ENCODE measurements at regions not wholly inside any gene's neighbourhood (a gene's known extent, or its start where the extent isn't known, plus 50 kb on each side); places are given as distances from the start of the nearest gene placed in this dataset.

- Histone ChIP-seq H3K9ac (replicated peaks; ENCODE audit: extremely low read depth, insufficient read depth, low read length) (no peak overlapping the region), H4K20me1 (replicated peaks; ENCODE audit: control insufficient read depth, extremely low read depth, insufficient read depth, low read length) (no peaks in the 10 kb centered on the region), H3K4me1 (ENCODE audit: control insufficient read depth, extremely low read depth, insufficient read depth, low read length) (peaks cover 13% of the 10 kb centered on the region), H3K4me3 (replicated peaks in 1 of 3; ENCODE audit: insufficient read depth in 1 of 3, low read depth in 1 of 3, low read length in 3 of 3) (no peak overlapping the region), H3K9me1 (replicated peaks; ENCODE audit: control insufficient read depth, extremely low read depth, insufficient read depth, low read length) (no peaks in the 10 kb centered on the region), H3K79me2 (ENCODE audit: control insufficient read depth, insufficient read depth, low read length) (no peaks in the 10 kb centered on the region), H3K4me2 (ENCODE audit: insufficient read depth, low read length) (no peak overlapping the region), H2AFZ (ENCODE audit: low read depth, low read length) (no peak overlapping the region), H3K9me3 (replicated peaks; ENCODE audit: control insufficient read depth, insufficient read depth, low read length) (no peaks in the 10 kb centered on the region), H3K27me3 (ENCODE audit: control insufficient read depth in 2 of 2, insufficient read depth in 2 of 2, low read length in 2 of 2) (no peaks in the 10 kb centered on the region), H3K27ac (ENCODE audit: insufficient read depth, low read depth, low read length) (no peak overlapping the region), H3K36me3 (ENCODE audit: control insufficient read depth in 2 of 2, extremely low read depth in 1 of 2, insufficient read depth in 2 of 2, low read length in 2 of 2) (no peaks in the 10 kb centered on the region)
- TF ChIP-seq GATA2 (IDR thresholded peaks at IDR 0.05; ENCODE audit: insufficient read depth, insufficient read length, low read depth, low read length) (no peak), FOS (IDR thresholded peaks at IDR 0.05; ENCODE audit: borderline replicate concordance, insufficient read depth, low read length) (no peak), EZH2 (IDR thresholded peaks at IDR 0.05; ENCODE audit: borderline replicate concordance, low read depth, low read length, severe bottlenecking) (no peak), CTCF (IDR thresholded peaks at IDR 0.05; ENCODE audit: extremely low read depth in 1 of 2, insufficient read depth in 1 of 2, low read depth in 1 of 2, low read length in 2 of 2) (no peak), MYC (IDR thresholded peaks at IDR 0.05; ENCODE audit: low read depth, low read length) (no peak), POLR2AphosphoS5 (IDR thresholded peaks at IDR 0.05; ENCODE audit: insufficient read depth, low read depth, low read length) (no peak), POLR2A (IDR thresholded peaks at IDR 0.05; ENCODE audit: low read depth, low read length) (no peak), JUN (IDR thresholded peaks at IDR 0.05; ENCODE audit: borderline replicate concordance, insufficient read depth, insufficient read length, low read depth) (no peak), MAX (IDR thresholded peaks at IDR 0.05; ENCODE audit: insufficient read depth, insufficient read length) (no peak)
- BruUV-seq (replicated peaks): no TSS peak
- CTCF ChIA-PET: no interaction called here
- POLR2A ChIA-PET: no interaction called here
- dilution Hi-C loops (cut with MboI; ENCODE audit: extremely low pct_ligation_motif_present, low sequenced_read_pairs) (no loop called here), intact Hi-C loops (cut with micrococcal nuclease) (no loop called here)
- DNase-seq (ENCODE audit: low read depth, low spot score) (no peak), FAIRE-seq (no peak)
Measured at GRCh38 chr1:40928699-40929098, 50.8 kb upstream of the CTPS1 start.
